ENCODE measurements at regions not wholly inside any gene's neighbourhood (a gene's known extent, or its start where the extent isn't known, plus 50 kb on each side); places are given as distances from the start of the nearest gene placed in this dataset.

- no peak for TF ChIP-seq CTCF (IDR thresholded peaks at IDR 0.05; ENCODE audit: poor library complexity)
- no peak for TF ChIP-seq EZH2 (IDR thresholded peaks at IDR 0.05; ENCODE audit: borderline replicate concordance)
Observed at GRCh38 chr7:96861-97260, 95.5 kb upstream of the FAM20C start.

All from hepatocyte (in vitro differentiated cells).